ENCODE measurements at regions not wholly inside any gene's neighbourhood (a gene's known extent, or its start where the extent isn't known, plus 50 kb on each side); places are given as distances from the start of the nearest gene placed in this dataset.

GRCh38 chr21:38956007-38956406 lies 150.3 kb downstream of the ETS2 start:
- intact Hi-C loops (cut with DNase I), result no loop called here
- DNase-seq (ENCODE audit: low spot score), result no peak

DNA sequence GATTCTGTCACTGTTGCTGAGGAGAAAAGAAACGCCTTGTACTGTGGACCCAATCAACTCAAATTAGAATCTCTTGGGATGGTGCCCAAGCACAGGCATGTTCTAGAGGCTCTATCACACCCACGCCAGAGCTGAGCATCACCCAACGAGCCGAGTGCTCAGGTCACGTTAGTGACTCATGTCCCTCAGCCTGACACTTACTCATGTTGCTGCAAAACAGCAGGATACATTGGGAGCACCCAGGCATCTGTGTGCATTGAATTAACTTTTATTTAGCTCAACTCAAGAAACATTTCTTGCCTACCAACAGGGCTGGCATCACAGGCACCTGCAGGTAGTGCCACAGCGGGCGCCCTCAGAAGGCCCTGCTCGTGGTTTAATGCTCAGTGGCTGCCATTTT lies 149.8 kb downstream of the ETS2 start:
- intact Hi-C loops (cut with DNase I), result no loop called here
- peak; percentile 77 for DNase-seq (ENCODE audit: low spot score)

- intact Hi-C loops (cut with DNase I), result no loop called here
- DNase-seq (ENCODE audit: low spot score), result no peak
Measured at GRCh38 chr21:38954588-38955004, 148.9 kb downstream of the ETS2 start.

- DNase-seq (ENCODE audit: low spot score), result no peak
- intact Hi-C loops (cut with DNase I), result no loop called here
Measured at GRCh38 chr21:38953516-38953915, 147.8 kb downstream of the ETS2 start.

- intact Hi-C loops (cut with DNase I), result no loop called here
- no peak for DNase-seq (ENCODE audit: low spot score)
Measured at GRCh38 chr21:38952890-38953289, 147.2 kb downstream of the ETS2 start.

DNA sequence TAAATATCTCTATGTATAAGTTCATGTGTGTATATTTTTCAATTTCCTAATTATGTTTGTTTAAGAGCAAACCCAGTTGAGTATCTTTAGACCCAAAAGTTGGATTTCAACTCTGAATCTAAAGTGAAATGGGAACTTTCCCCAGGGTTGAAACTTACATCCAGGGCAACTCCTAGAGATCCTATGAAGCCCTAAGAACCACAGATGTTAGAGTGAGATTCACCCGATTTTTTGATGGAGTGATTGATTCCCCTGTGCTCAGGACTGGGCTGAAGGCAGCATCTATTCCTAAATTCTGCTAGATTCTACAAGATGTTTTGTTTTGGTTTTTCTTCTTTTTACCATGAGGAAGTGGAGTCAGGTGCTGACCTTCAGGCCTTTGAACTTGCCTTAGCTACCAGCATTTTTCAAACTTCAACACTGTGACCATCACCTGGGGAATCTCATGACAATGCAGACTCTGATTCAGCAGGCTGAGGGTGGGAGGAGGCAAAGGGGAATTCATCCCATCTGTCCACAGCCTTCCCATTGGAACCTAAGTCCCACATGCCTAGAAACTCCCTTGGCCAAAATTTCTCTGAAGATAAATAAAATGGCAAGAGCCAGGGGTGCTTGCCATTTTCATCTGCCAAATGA lies 145.5 kb downstream of the ETS2 start:
- DNase-seq (ENCODE audit: low spot score), result no peak
- intact Hi-C loops (cut with DNase I), result no loop called here

- intact Hi-C loops (cut with DNase I), result no loop called here
- no peak for DNase-seq (ENCODE audit: low spot score)
Measured at GRCh38 chr21:38950435-38951094, 144.8 kb downstream of the ETS2 start.

- intact Hi-C loops (cut with DNase I), result no loop called here
- no peak for DNase-seq (ENCODE audit: low spot score)
Measured at GRCh38 chr21:38949070-38949380, 143.3 kb downstream of the ETS2 start.

DNA sequence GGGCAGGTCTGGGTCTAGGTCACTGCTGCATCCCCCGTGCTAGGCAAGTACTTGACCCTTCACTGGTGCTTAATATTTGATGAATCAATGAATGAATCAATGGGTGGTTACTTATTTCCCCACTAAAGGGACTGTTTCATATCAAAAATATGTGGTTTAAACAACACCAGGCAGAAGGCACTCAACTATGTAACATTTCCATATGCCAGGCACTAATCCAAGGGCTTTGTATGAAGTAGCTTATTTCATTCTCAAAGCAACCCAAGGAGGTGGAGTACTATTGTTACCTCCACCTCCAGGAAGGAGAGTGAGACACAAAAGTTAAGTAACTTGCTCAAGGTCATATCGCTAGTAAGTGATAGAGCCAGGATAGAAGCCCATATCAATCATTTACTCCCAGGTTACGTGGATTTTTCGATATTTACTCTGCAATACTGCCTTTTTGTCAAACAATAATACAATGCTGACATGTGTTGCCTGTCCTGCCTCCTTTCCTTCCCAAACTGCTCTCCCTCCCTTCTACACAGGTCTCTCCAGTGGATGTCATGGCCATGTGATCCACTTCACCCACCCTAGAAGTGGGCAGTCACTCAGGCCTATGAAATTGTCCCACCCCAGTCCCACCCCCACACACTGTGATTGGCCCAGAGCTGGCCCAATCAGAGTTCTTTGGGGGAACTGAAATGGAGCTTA lies 142.8 kb downstream of the ETS2 start:
- DNase-seq (ENCODE audit: low spot score), result no peak
- intact Hi-C loops (cut with DNase I), result no loop called here

DNA sequence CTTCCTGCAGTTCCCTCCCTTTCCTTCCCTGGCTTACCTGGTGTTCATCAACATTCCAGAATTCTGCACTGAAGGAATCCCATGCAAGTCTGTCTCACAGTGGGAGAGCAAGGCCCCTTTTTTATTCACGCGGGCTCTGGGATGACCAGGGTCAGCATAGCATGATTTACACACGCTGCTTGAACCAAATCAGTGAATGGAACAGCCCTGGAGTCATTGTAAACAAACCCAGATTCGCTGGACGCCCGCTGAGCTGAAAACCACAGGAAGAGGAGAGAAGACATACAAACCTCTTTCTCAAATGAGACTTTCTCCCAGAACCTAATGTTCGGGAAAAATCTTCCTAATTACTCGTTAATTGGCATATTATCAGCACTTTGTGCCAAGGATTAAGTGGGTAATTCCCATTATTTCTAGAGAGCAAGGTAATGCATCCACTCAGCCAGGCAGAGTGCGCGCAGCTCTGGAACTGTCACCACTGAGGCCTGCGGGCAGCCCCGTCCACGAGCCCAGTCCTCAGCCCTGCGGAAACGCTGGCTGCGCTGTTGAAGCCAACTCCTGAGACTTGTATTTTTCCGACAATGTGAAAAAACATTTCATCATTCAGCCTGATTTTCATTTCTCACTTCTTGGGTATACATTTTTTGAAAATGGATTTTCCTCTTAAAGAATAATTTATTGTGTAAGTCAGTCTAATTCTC lies 140.0 kb downstream of the ETS2 start:
- intact Hi-C loops (cut with DNase I), result no loop called here
- DNase-seq (ENCODE audit: low spot score), result no peak

GRCh38 chr21:38944903-38945302 lies 139.2 kb downstream of the ETS2 start:
- intact Hi-C loops (cut with DNase I), result no loop called here
- no peak for DNase-seq (ENCODE audit: low spot score)

DNA sequence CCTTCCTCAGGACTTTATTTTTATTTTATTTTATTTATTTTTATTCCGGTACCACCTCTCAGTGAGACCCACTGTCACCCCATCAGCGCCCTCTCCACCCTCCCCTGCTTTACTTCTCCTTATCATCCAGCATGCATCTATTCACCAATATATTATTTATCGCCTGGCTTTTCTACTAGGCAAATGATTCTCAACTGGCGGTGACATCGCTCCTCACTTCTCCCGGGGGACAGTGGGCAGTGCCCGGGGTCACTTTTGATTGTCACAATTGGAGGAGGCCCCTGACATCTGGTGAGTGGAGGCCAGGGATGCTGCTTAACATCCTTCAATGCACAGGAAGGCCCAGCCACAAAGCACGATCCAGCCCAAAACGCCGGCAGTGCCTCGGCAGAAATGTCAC lies 138.7 kb downstream of the ETS2 start:
- intact Hi-C loops (cut with DNase I), result no loop called here
- no peak for DNase-seq (ENCODE audit: low spot score)

GRCh38 chr21:38942748-38943211 lies 137.1 kb downstream of the ETS2 start:
- intact Hi-C loops (cut with DNase I), result no loop called here
- DNase-seq (ENCODE audit: low spot score), result no peak

DNA sequence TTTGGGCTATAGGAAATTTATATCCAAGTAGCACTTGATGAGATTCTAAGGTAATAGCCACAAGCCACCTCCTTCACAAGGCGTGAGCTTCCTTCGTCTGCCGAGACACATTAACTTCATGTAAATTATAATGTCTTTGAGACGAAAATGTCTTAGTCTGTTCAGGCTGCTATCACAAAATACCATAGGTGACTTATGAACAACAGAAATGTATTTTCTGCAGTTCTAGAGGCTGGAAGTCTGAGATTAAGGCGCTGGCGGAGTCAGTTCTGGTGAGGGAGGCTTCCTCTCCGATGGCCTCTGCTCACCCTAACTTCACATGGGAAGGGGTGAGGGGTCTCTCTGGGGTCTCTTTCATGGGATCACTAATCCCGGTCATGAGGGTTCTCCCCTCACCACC lies 133.0 kb downstream of the ETS2 start:
- intact Hi-C loops (cut with DNase I), result no loop called here

DNA sequence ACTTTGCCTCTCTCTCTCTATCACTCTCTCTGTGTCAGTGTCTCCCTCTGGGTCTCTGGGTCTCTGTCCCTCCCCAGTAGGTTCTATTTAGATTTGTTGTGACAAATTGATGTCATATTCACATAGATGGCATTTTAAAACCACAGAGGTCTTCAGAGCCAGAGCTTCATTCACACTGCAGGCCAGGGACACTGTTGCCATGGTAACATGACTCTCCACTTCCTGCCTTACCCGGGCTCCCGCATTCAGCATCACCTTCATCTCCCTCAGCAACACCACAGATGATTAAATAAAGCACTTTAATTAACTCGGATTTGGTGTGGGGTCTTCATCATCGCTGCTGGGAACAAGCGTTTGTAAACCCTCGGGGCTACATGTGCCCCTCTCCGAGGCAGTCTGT lies 132.6 kb downstream of the ETS2 start:
- no peak for DNase-seq (ENCODE audit: low spot score)
- intact Hi-C loops (cut with DNase I), result no loop called here

More for the DNA sequence above, 133.0 kb downstream of the ETS2 start:
- DNase-seq (ENCODE audit: low spot score), result no peak

DNA sequence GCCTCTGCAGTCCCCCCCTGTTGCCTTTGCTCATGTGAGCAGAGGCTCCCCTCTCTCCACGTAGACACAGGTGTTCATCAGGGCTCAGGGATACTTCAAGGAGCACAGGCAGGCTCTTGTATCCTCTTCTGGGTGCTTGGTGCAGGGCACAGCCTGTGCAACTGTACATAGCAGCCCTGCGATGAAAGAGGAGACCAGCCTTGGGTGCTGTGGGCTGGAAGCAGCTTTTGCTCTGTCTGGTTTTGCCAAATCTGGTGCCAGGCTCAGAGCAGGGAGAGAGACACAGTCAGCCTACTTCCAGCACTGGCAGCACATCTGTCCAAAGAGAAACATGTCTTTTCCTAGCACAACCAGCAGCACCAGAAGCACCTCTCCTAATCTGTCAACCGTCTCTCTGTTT lies 132.1 kb downstream of the ETS2 start:
- intact Hi-C loops (cut with DNase I), result no loop called here
- DNase-seq (ENCODE audit: low spot score), result no peak

DNA sequence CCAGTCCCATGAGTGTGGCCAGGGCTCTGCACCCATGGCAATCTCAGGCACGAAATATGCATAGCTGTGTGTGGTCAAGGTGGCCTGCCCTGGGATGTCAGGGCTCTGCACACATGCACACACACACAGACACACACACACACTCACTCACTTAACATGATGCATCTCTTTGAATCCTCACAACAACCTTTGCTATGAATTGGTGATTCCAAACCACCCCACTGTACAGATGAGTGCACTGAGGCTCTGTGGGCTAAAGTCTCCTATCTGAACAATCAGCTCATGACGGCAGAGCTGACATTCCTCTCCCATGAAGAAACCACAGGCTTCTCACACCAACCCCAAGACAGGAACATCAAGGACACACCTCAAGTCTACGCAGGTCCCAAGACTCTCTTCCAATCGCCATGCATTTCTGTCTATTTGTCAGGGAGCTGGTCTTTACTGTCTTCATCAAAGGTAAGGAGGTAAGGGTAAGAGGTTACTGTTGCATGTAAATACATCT lies 131.6 kb downstream of the ETS2 start:
- DNase-seq (ENCODE audit: low spot score), result no peak
- intact Hi-C loops (cut with DNase I), result no loop called here

DNA sequence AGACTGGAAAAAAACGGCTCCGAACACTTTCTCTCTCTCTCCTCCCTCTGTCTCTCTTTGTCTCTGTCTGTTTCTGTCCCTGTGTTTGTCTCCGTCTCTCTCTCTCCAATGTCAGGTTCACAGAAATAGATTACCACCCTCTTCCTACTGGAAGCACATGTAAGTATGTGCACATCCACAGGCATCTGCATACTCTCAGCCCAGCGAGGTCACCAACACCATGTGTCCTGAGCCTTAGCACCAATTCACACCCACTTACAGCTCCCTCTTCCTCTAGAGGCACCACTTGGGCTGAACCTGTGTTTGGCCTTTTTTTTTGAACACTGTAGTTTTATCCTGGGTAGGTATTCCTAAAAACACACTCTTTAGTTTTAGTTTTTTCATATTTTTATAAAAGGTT lies 130.5 kb downstream of the ETS2 start:
- no peak for DNase-seq (ENCODE audit: low spot score)
- intact Hi-C loops (cut with DNase I), result no loop called here

GRCh38 chr21:38933731-38934130 lies 128.0 kb downstream of the ETS2 start:
- peak; percentile 67 for DNase-seq (ENCODE audit: low spot score)
- intact Hi-C loops (cut with DNase I), result no loop called here

- intact Hi-C loops (cut with DNase I), result no loop called here
- no peak for DNase-seq (ENCODE audit: low spot score)
Measured at GRCh38 chr21:38931291-38931690, 125.6 kb downstream of the ETS2 start.

Data from cardiac septum (tissue), 1 donor.